MCF 10A (cell line): ENCODE measurements at regions not wholly inside any gene's neighbourhood (a gene's known extent, or its start where the extent isn't known, plus 50 kb on each side); places are given as distances from the start of the nearest gene placed in this dataset.
A peak's percentile ranks its signal among the peaks of the same experiment; 100 is the strongest.

Experiments
- BruUV-seq: library from RNA; stranded (reverse); fragments of 400-500 nt; replicated peaks from 2 replicates; lab custom pipeline; 2021; lab: Mats Ljungman, UMichigan
- CTCF ChIA-PET: fragments of 300-600 bp; sonication (Branson Sonifier 250); formaldehyde crosslinking; extraction: SDS; loops from one replicate; lab custom pipeline; 2021; ENCODE audit warnings: antibody characterized with exemption, inconsistent platforms; lab: Yijun Ruan, JAX
- POLR2A ChIA-PET: fragments of 300-600, 350-650 bp; sonication (Branson Sonifier 250); formaldehyde crosslinking; extraction: SDS; loops from one replicate; lab custom pipeline; 2020; ENCODE audit warnings: antibody characterized with exemption, inconsistent platforms; lab: Yijun Ruan, JAX
- DNase-seq: peaks from one replicate; pipeline ENCODE4 v3.0.0-alpha.2; 2018; ENCODE audit not compliant: unreplicated experiment
- H3K27ac Mint-ChIP-seq: one replicate; pipeline ENCODE4 v1.8.0; 2022; ENCODE audit warnings: mild to moderate bottlenecking, low read depth, mixed read lengths; ENCODE audit not compliant: unreplicated experiment
- H3K27me3 Mint-ChIP-seq: one replicate; pipeline ENCODE4 v1.8.0; 2022; ENCODE audit warnings: mixed read lengths; ENCODE audit not compliant: insufficient read depth, unreplicated experiment
- H3K36me3 Mint-ChIP-seq: one replicate; pipeline ENCODE4 v1.8.0; 2022; ENCODE audit warnings: mild to moderate bottlenecking, moderate library complexity, mixed read lengths; ENCODE audit not compliant: insufficient read depth, unreplicated experiment
- H3K4me1 Mint-ChIP-seq: one replicate; pipeline ENCODE4 v1.8.0; 2022; ENCODE audit warnings: mixed read lengths; ENCODE audit not compliant: insufficient read depth, unreplicated experiment
- H3K4me3 Mint-ChIP-seq: one replicate; pipeline ENCODE4 v1.8.0; 2022; ENCODE audit warnings: mild to moderate bottlenecking, moderate library complexity, mixed read lengths; ENCODE audit not compliant: unreplicated experiment
- H3K9me3 Mint-ChIP-seq: one replicate; pipeline ENCODE4 v1.8.0; 2022; ENCODE audit warnings: mixed read lengths; ENCODE audit not compliant: unreplicated experiment
- CTCF ChIP-seq: fragments of 200-600 bp; IDR thresholded peaks from one replicate; pipeline ENCODE4 v1.8.0; 2022; ENCODE audit warnings: antibody characterized with exemption, mild to moderate bottlenecking; ENCODE audit not compliant: unreplicated experiment
- intact Hi-C: fragments of 100-400 bp; cut with micrococcal nuclease; formaldehyde crosslinking; loops from 2 replicates; pipeline ENCODE4 v1.14.1; 2022

GRCh38 chr10:88193018-88193417, 329.6 kb downstream of the PTEN start:
- ChIA-PET CTCF (no interaction called here), POLR2A (no interaction called here)
- Mint-ChIP-seq H3K9me3 (no peaks in the 10 kb centered on the region), H3K4me3 (no peak overlapping the region), H3K4me1 (no peaks in the 10 kb centered on the region), H3K27ac (no peak overlapping the region), H3K36me3 (no peaks in the 10 kb centered on the region), H3K27me3 (no peaks in the 10 kb centered on the region)
- no peak for DNase-seq
- no peak for TF ChIP-seq CTCF
- intact Hi-C loops: no loop called here
- no TSS peak for BruUV-seq

- intact Hi-C loops: no loop called here
- no peaks in the 10 kb centered on the region for H3K4me1 Mint-ChIP-seq
- DNase-seq: peak; percentile 10
- CTCF ChIA-PET: interaction anchor here (0.9 to 1.1 kb wide), 2 partner anchors 10 to 14 kb away, joined by 3 to 4 read pairs; no protein-coding TSS in a partner anchor
- POLR2A ChIA-PET: interaction anchor here (0.6 to 1.4 kb wide), 2 partner anchors 14 to 1075 kb away, joined by 3 read pairs; no protein-coding TSS in a partner anchor
- TF ChIP-seq CTCF: no peak
- no peaks in the 10 kb centered on the region for H3K36me3 Mint-ChIP-seq
- H3K9me3 Mint-ChIP-seq: no peaks in the 10 kb centered on the region
- no peaks in the 10 kb centered on the region for H3K27me3 Mint-ChIP-seq
- no peak overlapping the region for H3K27ac Mint-ChIP-seq
- BruUV-seq: no TSS peak
- no peak overlapping the region for H3K4me3 Mint-ChIP-seq
These were observed 330.8 kb downstream of the PTEN start for GRCh38 chr10:88194041-88194887.

GRCh38 chr10:88194961-88195367, 331.5 kb downstream of the PTEN start:
- ChIA-PET CTCF (interaction anchor here (1.1 kb wide), 1 partner anchor 8 kb away, joined by 3 read pairs; no protein-coding TSS in a partner anchor), POLR2A (interaction anchor here (1.4 kb wide), 1 partner anchor 14 kb away, joined by 3 read pairs; no protein-coding TSS in a partner anchor)
- Mint-ChIP-seq H3K27me3 (no peaks in the 10 kb centered on the region), H3K27ac (no peak overlapping the region), H3K9me3 (no peaks in the 10 kb centered on the region), H3K4me3 (no peak overlapping the region), H3K4me1 (no peaks in the 10 kb centered on the region), H3K36me3 (no peaks in the 10 kb centered on the region)
- intact Hi-C loops: no loop called here
- DNase-seq: no peak
- BruUV-seq: no TSS peak
- no peak for TF ChIP-seq CTCF

DNA sequence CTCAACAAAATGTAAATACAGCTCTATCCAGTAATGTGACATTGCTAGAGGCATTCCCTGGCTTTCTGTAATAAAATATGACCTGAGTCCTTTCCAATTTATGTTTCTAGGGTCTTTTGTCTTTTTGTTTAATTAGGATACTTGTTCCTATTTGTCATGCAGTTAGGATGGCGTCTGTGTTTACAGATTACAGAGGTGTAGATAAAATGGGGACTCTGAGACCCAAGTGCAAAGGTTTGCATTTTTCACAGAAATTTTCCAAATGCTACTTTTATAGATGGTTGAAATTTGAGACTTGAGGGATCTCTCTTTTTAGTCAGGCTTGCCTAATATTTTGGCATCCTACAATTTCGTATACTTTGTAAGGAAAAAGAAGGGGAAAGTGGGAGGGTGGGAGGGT, 332.4 kb downstream of the PTEN start:
- POLR2A ChIA-PET: interaction anchor here (1.4 kb wide), 1 partner anchor 13 kb away, joined by 3 read pairs; no protein-coding TSS in a partner anchor
- TF ChIP-seq CTCF: no peak
- no peaks in the 10 kb centered on the region for H3K36me3 Mint-ChIP-seq
- CTCF ChIA-PET: interaction anchor here (1.1 kb wide), 1 partner anchor 9 kb away, joined by 3 read pairs; no protein-coding TSS in a partner anchor
- no peaks in the 10 kb centered on the region for H3K9me3 Mint-ChIP-seq
- no peak overlapping the region for H3K27ac Mint-ChIP-seq
- DNase-seq: no peak
- H3K4me3 Mint-ChIP-seq: no peak overlapping the region
- no peaks in the 10 kb centered on the region for H3K4me1 Mint-ChIP-seq
- intact Hi-C loops: no loop called here
- no peaks in the 10 kb centered on the region for H3K27me3 Mint-ChIP-seq
- BruUV-seq: no TSS peak
